Loucy (cell line): ENCODE measurements at regions not wholly inside any gene's neighbourhood (a gene's known extent, or its start where the extent isn't known, plus 50 kb on each side); places are given as distances from the start of the nearest gene placed in this dataset.
"Not testable (repeated sequence)": the region's sequence is repeated elsewhere in the genome, so short reads cannot be mapped to it uniquely, and the experiment has no call there.

ENCODE experiments used
- H2AFZ ChIP-seq: fragments of 200-600 bp; sonication (generic); 2 replicates; pipeline ENCODE4 v1.6.0; 2016; ENCODE audit warnings: antibody characterized with exemption, mild to moderate bottlenecking, low read length, moderate library complexity
- H3F3A ChIP-seq: fragments of 200-600 bp; 2 replicates; pipeline ENCODE4 v1.6.0; 2016; ENCODE audit warnings: antibody characterized with exemption, low read depth, mild to moderate bottlenecking
- H3K27me3 ChIP-seq: fragments of 200-600 bp; sonication (generic); 2 replicates; pipeline ENCODE4 v1.6.1; 2014; ENCODE audit warnings: low read length, mild to moderate bottlenecking; ENCODE audit not compliant: insufficient read depth, poor library complexity, severe bottlenecking
- H3K36me3 ChIP-seq: fragments of 200-600 bp; sonication (generic); 2 replicates; pipeline ENCODE4 v1.6.1; 2016; ENCODE audit warnings: low read length; ENCODE audit not compliant: insufficient read depth
- H3K4me1 ChIP-seq: fragments of 200-600 bp; sonication (generic); 2 replicates; pipeline ENCODE4 v1.5.1; 2014; ENCODE audit warnings: low read length, mild to moderate bottlenecking; ENCODE audit not compliant: insufficient read depth, poor library complexity, severe bottlenecking
- H3K4me2 ChIP-seq: fragments of 200-600 bp; sonication (generic); 2 replicates; pipeline ENCODE4 v1.6.0; 2014; ENCODE audit warnings: antibody characterized with exemption, low read length, low read depth, mild to moderate bottlenecking; ENCODE audit not compliant: poor library complexity, severe bottlenecking
- H3K4me3 ChIP-seq: fragments of 200-600 bp; sonication (generic); 2 replicates; pipeline ENCODE4 v1.5.1; 2014; ENCODE audit warnings: low read length, mild to moderate bottlenecking, mixed read lengths; ENCODE audit not compliant: poor library complexity, severe bottlenecking
- H3K79me2 ChIP-seq: fragments of 200-600 bp; sonication (generic); 2 replicates; pipeline ENCODE4 v1.6.1; 2014; ENCODE audit warnings: low read length; ENCODE audit not compliant: insufficient read depth
- H3K9ac ChIP-seq: fragments of 200-600 bp; sonication (generic); 2 replicates; pipeline ENCODE4 v1.6.0; 2014; ENCODE audit warnings: mild to moderate bottlenecking, low read depth, low read length, moderate library complexity; ENCODE audit not compliant: poor library complexity, severe bottlenecking
- H3K9me2 ChIP-seq: fragments of 200-600 bp; sonication (generic); replicated peaks from 2 replicates; pipeline ENCODE4 v1.6.1; 2016; ENCODE audit warnings: low read depth, low read length, mixed read lengths
- H3K9me3 ChIP-seq: fragments of 200-600 bp; sonication (generic); 2 replicates; pipeline ENCODE4 v1.6.1; 2014; ENCODE audit warnings: mild to moderate bottlenecking, antibody characterized with exemption, low read length, low read depth; ENCODE audit not compliant: insufficient read depth
- H4K20me1 ChIP-seq: fragments of 200-600 bp; sonication (generic); 2 replicates; pipeline ENCODE4 v1.6.0; 2014; ENCODE audit warnings: antibody characterized with exemption, low read length, mild to moderate bottlenecking; ENCODE audit not compliant: insufficient read depth, poor library complexity, severe bottlenecking
- CTCF ChIP-seq: fragments of 200-600 bp; sonication (generic); conservative IDR thresholded peaks from 2 replicates; pipeline ENCODE4 v1.5.1; 2014; ENCODE audit warnings: mild to moderate bottlenecking, antibody characterized with exemption, low read length
- EZH2phosphoT487 ChIP-seq: fragments of 200-600 bp; IDR thresholded peaks from 2 replicates; pipeline ENCODE4 v1.6.1; 2018; ENCODE audit warnings: antibody characterized with exemption, mild to moderate bottlenecking, moderate library complexity, borderline replicate concordance

- no peaks in the 10 kb centered on the region for H3F3A ChIP-seq
- H3K9me2 ChIP-seq, result no peaks in the 10 kb centered on the region
- H3K4me1 ChIP-seq, result no peaks in the 10 kb centered on the region
- no peaks in the 10 kb centered on the region for H3K36me3 ChIP-seq
- no peaks in the 10 kb centered on the region; the same call in 1 of the 2 replicates for H3K9me3 ChIP-seq
- H3K4me2 ChIP-seq, result no peak overlapping the region
- no peaks in the 10 kb centered on the region for H4K20me1 ChIP-seq
- no peaks in the 10 kb centered on the region for H3K79me2 ChIP-seq
- no peaks in the 10 kb centered on the region for H3K27me3 ChIP-seq
- no peak overlapping the region for H3K9ac ChIP-seq
- no peak overlapping the region for H3K4me3 ChIP-seq
- H2AFZ ChIP-seq, result no peak overlapping the region
- TF ChIP-seq CTCF (no peak), EZH2phosphoT487 (no peak)
Measured at GRCh38 chr10:131822692-131823245, 78.0 kb upstream of the PPP2R2D start.

- H3K9me2 ChIP-seq, result not testable (repeated sequence)
Measured at GRCh38 chr10:131823601-131824099, 77.2 kb upstream of the PPP2R2D start.

GRCh38 chr10:131824371-131825149 lies 76.2 kb upstream of the PPP2R2D start:
- TF ChIP-seq CTCF, result no peak
- TF ChIP-seq EZH2phosphoT487, result no peak
- H3K4me3 ChIP-seq, result no peak overlapping the region
- H3K9me2 ChIP-seq, result no peaks in the 10 kb centered on the region
- H2AFZ ChIP-seq, result no peak overlapping the region
- no peaks in the 10 kb centered on the region for H3F3A ChIP-seq
- H3K4me2 ChIP-seq, result no peak overlapping the region
- no peaks in the 10 kb centered on the region for H4K20me1 ChIP-seq
- no peaks in the 10 kb centered on the region for H3K36me3 ChIP-seq
- H3K79me2 ChIP-seq, result no peaks in the 10 kb centered on the region
- H3K9me3 ChIP-seq, result no peaks in the 10 kb centered on the region
- H3K4me1 ChIP-seq, result no peaks in the 10 kb centered on the region
- H3K9ac ChIP-seq, result no peak overlapping the region
- no peaks in the 10 kb centered on the region for H3K27me3 ChIP-seq

More at GRCh38 chr10:131823601-131824099, 77.2 kb upstream of the PPP2R2D start:
- not testable (repeated sequence) for H3K9me3 ChIP-seq, H4K20me1 ChIP-seq, H3F3A ChIP-seq, H3K4me2 ChIP-seq, H3K79me2 ChIP-seq, H3K4me1 ChIP-seq, H3K4me3 ChIP-seq, H3K9ac ChIP-seq, H3K36me3 ChIP-seq, H2AFZ ChIP-seq, H3K27me3 ChIP-seq
